Activated CD8-positive, alpha-beta memory T cell treated with anti-CD3 and anti-CD28 coated beads, Interleukin-2, amount 10 ng/mL, durations not matched to agents 7 days and 5 days (primary cell): ENCODE measurements at regions not wholly inside any gene's neighbourhood (a gene's known extent, or its start where the extent isn't known, plus 50 kb on each side); places are given as distances from the start of the nearest gene placed in this dataset.

Experiments
- ATAC-seq: fragments of 150-1000 bp; cut with Tn5 transposase; one replicate; pipeline ENCODE4 v1.10.0; 2021; ENCODE audit warnings: moderate library complexity
- CTCF ChIA-PET: fragments of 350-600 bp; sonication (Branson Sonifier 250); formaldehyde crosslinking; loops from one replicate; lab custom pipeline; 2021; ENCODE audit warnings: antibody characterized with exemption; lab: Charles Lee
- DNase-seq: peaks from one replicate; pipeline ENCODE4 v3.0.0-alpha.2; 2020
- H3K27ac Mint-ChIP-seq: one replicate; pipeline ENCODE4 v1.8.0; 2021; ENCODE audit warnings: mild to moderate bottlenecking, mixed read lengths
- H3K27me3 Mint-ChIP-seq: one replicate; pipeline ENCODE4 v1.8.0; 2021; ENCODE audit warnings: mixed read lengths
- H3K36me3 Mint-ChIP-seq: one replicate; pipeline ENCODE4 v1.8.0; 2021; ENCODE audit warnings: mild to moderate bottlenecking, mixed read lengths
- H3K4me1 Mint-ChIP-seq: one replicate; pipeline ENCODE4 v1.8.0; 2021; ENCODE audit warnings: mixed read lengths
- H3K4me3 Mint-ChIP-seq: one replicate; pipeline ENCODE4 v1.8.0; 2021; ENCODE audit warnings: mild to moderate bottlenecking, moderate library complexity, mixed read lengths
- H3K9me3 Mint-ChIP-seq: one replicate; pipeline ENCODE4 v1.8.0; 2022; ENCODE audit warnings: low read depth, mixed read lengths

GRCh38 chr20:39936401-39936800 lies 752.6 kb downstream of the MAFB start:
- CTCF ChIA-PET = no interaction called here
- H3K36me3 Mint-ChIP-seq = no peaks in the 10 kb centered on the region
- ATAC-seq = no peak
- no peaks in the 10 kb centered on the region for H3K4me1 Mint-ChIP-seq
- no peak overlapping the region for H3K4me3 Mint-ChIP-seq
- no peaks in the 10 kb centered on the region for H3K27me3 Mint-ChIP-seq
- H3K27ac Mint-ChIP-seq = no peak overlapping the region
- H3K9me3 Mint-ChIP-seq = no peaks in the 10 kb centered on the region
- DNase-seq = no peak

GRCh38 chr20:39935901-39936300 lies 753.1 kb downstream of the MAFB start:
- Mint-ChIP-seq H3K4me1 (no peaks in the 10 kb centered on the region), H3K36me3 (no peaks in the 10 kb centered on the region), H3K9me3 (no peaks in the 10 kb centered on the region), H3K4me3 (no peak overlapping the region), H3K27ac (no peak overlapping the region), H3K27me3 (no peaks in the 10 kb centered on the region)
- no peak for ATAC-seq
- DNase-seq = no peak
- CTCF ChIA-PET = no interaction called here

- DNase-seq = no peak
- no peak overlapping the region for H3K4me3 Mint-ChIP-seq
- no peak overlapping the region for H3K27ac Mint-ChIP-seq
- no peak for ATAC-seq
- H3K27me3 Mint-ChIP-seq = no peaks in the 10 kb centered on the region
- no peaks in the 10 kb centered on the region for H3K4me1 Mint-ChIP-seq
- no peaks in the 10 kb centered on the region for H3K9me3 Mint-ChIP-seq
- CTCF ChIA-PET = no interaction called here
- no peaks in the 10 kb centered on the region for H3K36me3 Mint-ChIP-seq
These were observed 772.7 kb downstream of the MAFB start for GRCh38 chr20:39916236-39916765.

GRCh38 chr20:39913274-39913673 lies 775.8 kb downstream of the MAFB start:
- ATAC-seq (no peak), DNase-seq (no peak)
- H3K27ac Mint-ChIP-seq = no peak overlapping the region
- CTCF ChIA-PET = no interaction called here
- H3K4me3 Mint-ChIP-seq = no peak overlapping the region
- H3K27me3 Mint-ChIP-seq = no peaks in the 10 kb centered on the region
- H3K36me3 Mint-ChIP-seq = no peaks in the 10 kb centered on the region
- H3K4me1 Mint-ChIP-seq = no peaks in the 10 kb centered on the region
- H3K9me3 Mint-ChIP-seq = peaks cover 3% of the 10 kb centered on the region

- Mint-ChIP-seq H3K4me3 (no peak overlapping the region), H3K4me1 (no peaks in the 10 kb centered on the region), H3K27ac (no peak overlapping the region), H3K36me3 (no peaks in the 10 kb centered on the region), H3K9me3 (peaks cover 3% of the 10 kb centered on the region), H3K27me3 (no peaks in the 10 kb centered on the region)
- CTCF ChIA-PET = no interaction called here
- no peak for DNase-seq
- no peak for ATAC-seq
These were observed 777.5 kb downstream of the MAFB start for GRCh38 chr20:39911497-39911896.

GRCh38 chr20:39910536-39910935 lies 778.5 kb downstream of the MAFB start:
- no peak for ATAC-seq

GRCh38 chr20:39909447-39909846 lies 779.6 kb downstream of the MAFB start:
- no peak for DNase-seq
- Mint-ChIP-seq H3K27me3 (no peaks in the 10 kb centered on the region), H3K4me1 (no peaks in the 10 kb centered on the region), H3K27ac (no peak overlapping the region), H3K36me3 (no peaks in the 10 kb centered on the region), H3K9me3 (peaks cover 3% of the 10 kb centered on the region), H3K4me3 (no peak overlapping the region)
- CTCF ChIA-PET = no interaction called here
- no peak for ATAC-seq

More at GRCh38 chr20:39910536-39910935, 778.5 kb downstream of the MAFB start:
- CTCF ChIA-PET = no interaction called here
- Mint-ChIP-seq H3K4me1 (no peaks in the 10 kb centered on the region), H3K36me3 (no peaks in the 10 kb centered on the region), H3K27ac (no peak overlapping the region), H3K9me3 (peaks cover 3% of the 10 kb centered on the region), H3K27me3 (no peaks in the 10 kb centered on the region), H3K4me3 (no peak overlapping the region)
- DNase-seq = no peak

- Mint-ChIP-seq H3K27me3 (no peaks in the 10 kb centered on the region), H3K36me3 (no peaks in the 10 kb centered on the region), H3K27ac (no peak overlapping the region), H3K9me3 (no peaks in the 10 kb centered on the region), H3K4me1 (no peaks in the 10 kb centered on the region), H3K4me3 (no peak overlapping the region)
- CTCF ChIA-PET = no interaction called here
- ATAC-seq = no peak
- no peak for DNase-seq
These were observed 784.4 kb downstream of the MAFB start for GRCh38 chr20:39904476-39905112.

- ATAC-seq (no peak), DNase-seq (no peak)
- Mint-ChIP-seq H3K9me3 (no peaks in the 10 kb centered on the region), H3K4me3 (no peak overlapping the region), H3K4me1 (no peaks in the 10 kb centered on the region), H3K27me3 (no peaks in the 10 kb centered on the region), H3K27ac (no peak overlapping the region), H3K36me3 (no peaks in the 10 kb centered on the region)
- CTCF ChIA-PET = no interaction called here
These were observed 785.1 kb downstream of the MAFB start for GRCh38 chr20:39903806-39904465.

GRCh38 chr20:39899881-39900280 lies 789.2 kb downstream of the MAFB start:
- Mint-ChIP-seq H3K27ac (no peak overlapping the region), H3K27me3 (no peaks in the 10 kb centered on the region), H3K9me3 (no peaks in the 10 kb centered on the region), H3K36me3 (no peaks in the 10 kb centered on the region), H3K4me3 (no peak overlapping the region), H3K4me1 (no peaks in the 10 kb centered on the region)
- DNase-seq (no peak), ATAC-seq (no peak)
- CTCF ChIA-PET = no interaction called here

- CTCF ChIA-PET = no interaction called here
- no peak for ATAC-seq
- no peaks in the 10 kb centered on the region for H3K4me1 Mint-ChIP-seq
- no peaks in the 10 kb centered on the region for H3K9me3 Mint-ChIP-seq
- H3K27ac Mint-ChIP-seq = no peak overlapping the region
- no peak for DNase-seq
- H3K4me3 Mint-ChIP-seq = no peak overlapping the region
- no peaks in the 10 kb centered on the region for H3K27me3 Mint-ChIP-seq
- no peaks in the 10 kb centered on the region for H3K36me3 Mint-ChIP-seq
These were observed 790.6 kb downstream of the MAFB start for GRCh38 chr20:39898467-39898852.

- H3K27me3 Mint-ChIP-seq = no peaks in the 10 kb centered on the region
- no peaks in the 10 kb centered on the region for H3K36me3 Mint-ChIP-seq
- no peaks in the 10 kb centered on the region for H3K4me1 Mint-ChIP-seq
- H3K4me3 Mint-ChIP-seq = no peak overlapping the region
- H3K27ac Mint-ChIP-seq = no peak overlapping the region
- no peaks in the 10 kb centered on the region for H3K9me3 Mint-ChIP-seq
- no peak for DNase-seq
- ATAC-seq = no peak
- CTCF ChIA-PET = no interaction called here
These were observed 791.1 kb downstream of the MAFB start for GRCh38 chr20:39897781-39898466.

GRCh38 chr20:39897058-39897457 lies 792.0 kb downstream of the MAFB start:
- H3K27ac Mint-ChIP-seq = no peak overlapping the region
- ATAC-seq (no peak), DNase-seq (no peak)
- no peaks in the 10 kb centered on the region for H3K27me3 Mint-ChIP-seq
- H3K4me1 Mint-ChIP-seq = no peaks in the 10 kb centered on the region
- CTCF ChIA-PET = no interaction called here
- no peaks in the 10 kb centered on the region for H3K36me3 Mint-ChIP-seq
- H3K4me3 Mint-ChIP-seq = no peak overlapping the region
- H3K9me3 Mint-ChIP-seq = no peaks in the 10 kb centered on the region

GRCh38 chr20:39894067-39894466 lies 795.0 kb downstream of the MAFB start:
- H3K4me3 Mint-ChIP-seq = no peak overlapping the region
- H3K27me3 Mint-ChIP-seq = no peaks in the 10 kb centered on the region
- H3K27ac Mint-ChIP-seq = no peak overlapping the region
- no peaks in the 10 kb centered on the region for H3K9me3 Mint-ChIP-seq
- ATAC-seq = no peak
- H3K36me3 Mint-ChIP-seq = no peaks in the 10 kb centered on the region
- CTCF ChIA-PET = no interaction called here
- H3K4me1 Mint-ChIP-seq = no peaks in the 10 kb centered on the region
- DNase-seq = no peak
